Colonic mucosa (tissue), 4 donors: ENCODE measurements at regions not wholly inside any gene's neighbourhood (a gene's known extent, or its start where the extent isn't known, plus 50 kb on each side); places are given as distances from the start of the nearest gene placed in this dataset.

ENCODE experiments used
- DNase-seq: peaks from one replicate; pipeline ENCODE4 v3.0.0-alpha.2; 2020
- H3K27ac ChIP-seq: fragments of 200-600 bp; one replicate; pipeline ENCODE4 v1.8.0; 2021
- H3K27me3 ChIP-seq: fragments of 200-600 bp; one replicate; pipeline ENCODE4 v1.8.0; 2021
- H3K36me3 ChIP-seq: fragments of 200-600 bp; one replicate; pipeline ENCODE4 v1.8.0; 2021
- H3K4me1 ChIP-seq: fragments of 200-600 bp; one replicate; pipeline ENCODE4 v1.8.0; 2021; ENCODE audit warnings: mild to moderate bottlenecking
- H3K4me3 ChIP-seq: fragments of 200-600 bp; one replicate; pipeline ENCODE4 v1.8.0; 2021
- H3K9ac ChIP-seq, 2 donors: one replicate each; pipeline ENCODE4 v1.7.0; 2013; ENCODE audit warnings: control low read depth in 2 of 2, low read depth in 2 of 2, low read length in 2 of 2
- H3K9me3 ChIP-seq: fragments of 200-600 bp; one replicate; pipeline ENCODE4 v1.8.0; 2021
- CTCF ChIP-seq: fragments of 200-600 bp; IDR thresholded peaks from one replicate; pipeline ENCODE4 v1.8.0; 2022; ENCODE audit warnings: antibody characterized with exemption, mild to moderate bottlenecking
- intact Hi-C: fragments of 100-400 bp; cut with DNase I; formaldehyde crosslinking; loops from one replicate; pipeline ENCODE4 v1.14.1; 2022
- donor health status: healthy.
- donor health status: DM: no; HTN: no; CAD: no.
- donor health status: DM: no; HTN: no; CAD: no.

- H3K4me1 ChIP-seq = no peaks in the 10 kb centered on the region
- no peak overlapping the region for H3K27ac ChIP-seq
- no peaks in the 10 kb centered on the region for H3K9me3 ChIP-seq
- H3K36me3 ChIP-seq = no peaks in the 10 kb centered on the region
- DNase-seq = no peak
- H3K4me3 ChIP-seq = no peak overlapping the region
- H3K27me3 ChIP-seq = no peaks in the 10 kb centered on the region
- no peak for TF ChIP-seq CTCF
- intact Hi-C loops = no loop called here
- H3K9ac ChIP-seq = no peak overlapping the region
Observed at GRCh38 chr4:151599863-151600262, 160.9 kb downstream of the GATB start.

GRCh38 chr4:151600432-151600831 lies 160.4 kb downstream of the GATB start:
- Histone ChIP-seq H3K9ac (no peak overlapping the region), H3K36me3 (no peaks in the 10 kb centered on the region), H3K4me1 (no peaks in the 10 kb centered on the region), H3K27me3 (no peaks in the 10 kb centered on the region), H3K4me3 (no peak overlapping the region), H3K27ac (no peak overlapping the region), H3K9me3 (no peaks in the 10 kb centered on the region)
- no peak for DNase-seq
- intact Hi-C loops = no loop called here
- TF ChIP-seq CTCF = no peak

DNA sequence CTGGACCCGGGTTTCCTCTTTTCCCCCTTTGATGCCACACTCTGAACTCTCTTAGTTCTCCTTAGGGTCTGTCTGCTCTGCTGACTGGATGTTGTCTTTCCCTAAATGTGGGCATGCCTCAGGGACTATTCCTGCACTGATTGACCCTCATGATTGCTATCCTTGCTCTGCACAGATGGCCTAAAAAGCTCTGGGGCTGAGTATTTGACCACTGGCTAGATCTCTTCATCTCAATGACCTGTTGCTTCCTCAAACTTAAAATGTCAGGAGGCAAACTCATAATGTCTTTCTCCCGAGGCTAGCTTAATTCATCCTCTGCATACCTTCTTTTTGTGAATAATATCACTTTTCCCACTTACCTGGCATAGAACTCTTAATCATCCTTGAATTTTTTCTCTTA lies 157.4 kb downstream of the GATB start:
- no peak for TF ChIP-seq CTCF
- no peaks in the 10 kb centered on the region for H3K36me3 ChIP-seq
- H3K4me3 ChIP-seq = no peak overlapping the region
- no peak overlapping the region for H3K27ac ChIP-seq
- H3K9me3 ChIP-seq = no peaks in the 10 kb centered on the region
- no peak for DNase-seq
- no peaks in the 10 kb centered on the region for H3K4me1 ChIP-seq
- H3K27me3 ChIP-seq = no peaks in the 10 kb centered on the region
- no peak overlapping the region for H3K9ac ChIP-seq
- intact Hi-C loops = no loop called here

- DNase-seq = no peak
- intact Hi-C loops = no loop called here
- H3K27ac ChIP-seq = no peak overlapping the region
- H3K4me1 ChIP-seq = no peaks in the 10 kb centered on the region
- H3K27me3 ChIP-seq = no peaks in the 10 kb centered on the region
- no peak for TF ChIP-seq CTCF
- H3K9me3 ChIP-seq = no peaks in the 10 kb centered on the region
- no peak overlapping the region for H3K4me3 ChIP-seq
- H3K36me3 ChIP-seq = no peaks in the 10 kb centered on the region
- no peak overlapping the region for H3K9ac ChIP-seq
Observed at GRCh38 chr4:151604238-151604637, 156.6 kb downstream of the GATB start.

DNA sequence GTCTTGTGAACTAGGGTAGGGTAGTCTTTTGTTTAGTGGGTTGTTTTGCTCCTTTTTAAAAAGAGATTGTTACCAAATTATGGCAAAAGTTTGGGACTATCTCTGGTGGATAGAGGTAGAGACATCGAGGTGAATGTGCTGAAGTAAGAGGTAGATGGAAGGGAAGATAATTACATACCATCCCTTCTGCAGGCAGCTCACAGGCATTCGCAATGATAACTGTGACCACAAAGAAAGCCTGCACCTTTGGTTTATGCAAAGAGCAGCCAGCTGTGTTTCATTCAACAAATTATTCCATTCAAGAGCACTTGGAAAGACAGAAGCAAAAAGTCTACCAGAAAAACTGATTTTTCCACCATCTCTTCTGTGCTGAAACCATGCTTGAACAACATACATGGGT lies 155.6 kb downstream of the GATB start:
- H3K27ac ChIP-seq = no peak overlapping the region
- no peak overlapping the region for H3K4me3 ChIP-seq
- H3K27me3 ChIP-seq = no peaks in the 10 kb centered on the region
- TF ChIP-seq CTCF = no peak
- no peaks in the 10 kb centered on the region for H3K9me3 ChIP-seq
- DNase-seq = no peak
- no peaks in the 10 kb centered on the region for H3K4me1 ChIP-seq
- no peak overlapping the region for H3K9ac ChIP-seq
- no peaks in the 10 kb centered on the region for H3K36me3 ChIP-seq
- intact Hi-C loops = no loop called here

- Histone ChIP-seq H3K36me3 (no peaks in the 10 kb centered on the region), H3K4me1 (no peaks in the 10 kb centered on the region), H3K9me3 (no peaks in the 10 kb centered on the region), H3K27me3 (no peaks in the 10 kb centered on the region), H3K27ac (no peak overlapping the region), H3K9ac (no peak overlapping the region), H3K4me3 (no peak overlapping the region)
- TF ChIP-seq CTCF = no peak
- intact Hi-C loops = no loop called here
- DNase-seq = no peak
Observed at GRCh38 chr4:151606061-151606460, 154.7 kb downstream of the GATB start.
